Endothelial cell of umbilical vein (primary cell): ENCODE measurements at regions not wholly inside any gene's neighbourhood (a gene's known extent, or its start where the extent isn't known, plus 50 kb on each side); places are given as distances from the start of the nearest gene placed in this dataset.

Source experiments
- BruUV-seq: library from RNA; stranded (reverse); fragments of 400-500 nt; replicated peaks from 2 replicates; lab custom pipeline; 2021; lab: Mats Ljungman, UMichigan
- CTCF ChIA-PET: fragments of 300-600, 350-600 bp; sonication (Branson Sonifier 250); formaldehyde crosslinking; loops from one replicate; lab custom pipeline; 2021; ENCODE audit warnings: antibody characterized with exemption, inconsistent platforms; lab: Charles Lee
- POLR2A ChIA-PET: fragments of 300-600, 350-600 bp; sonication (Branson Sonifier 250); formaldehyde crosslinking; loops from one replicate; lab custom pipeline; 2021; ENCODE audit warnings: antibody characterized with exemption, inconsistent platforms; lab: Charles Lee
- DNase-seq: peaks from one replicate; pipeline ENCODE4 v3.0.0-alpha.2; 2011; ENCODE audit warnings: low read depth, low spot score
- FAIRE-seq: peaks from 2 replicates; lab custom pipeline; 2011; peaks lifted over from hg19 to GRCh38; lab: Jason Lieb, UNC
- H2AFZ ChIP-seq: 2 replicates; pipeline ENCODE4 v1.6.0; 2012; ENCODE audit warnings: low read depth, low read length, control low read depth, inconsistent platforms
- H3K27ac ChIP-seq: 2 replicates; pipeline ENCODE4 v1.5.1; 2011; ENCODE audit warnings: low read depth, mild to moderate bottlenecking, control low read depth, low read length, moderate library complexity; ENCODE audit not compliant: insufficient read depth
- H3K27me3 ChIP-seq, 2 experiments: 2 replicates each; pipeline versions ENCODE4 v1.6.0 to v1.6.1; 2011; ENCODE audit warnings: low read length in 2 of 2, mixed read lengths in 1 of 2; ENCODE audit not compliant: control insufficient read depth in 2 of 2, insufficient read depth in 2 of 2
- H3K36me3 ChIP-seq, 2 experiments: 2 replicates in 1 of 2; 3 replicates in 1 of 2; pipeline ENCODE4 v1.5.1; 2011; ENCODE audit warnings: low read length in 2 of 2, mild to moderate bottlenecking in 1 of 2, moderate library complexity in 1 of 2; ENCODE audit not compliant: control insufficient read depth in 2 of 2, insufficient read depth in 2 of 2; ENCODE audit errors: extremely low read depth in 1 of 2
- H3K4me1 ChIP-seq: 3 replicates; pipeline ENCODE4 v1.5.1; 2011; ENCODE audit warnings: mild to moderate bottlenecking, low read length; ENCODE audit not compliant: control insufficient read depth, insufficient read depth; ENCODE audit errors: extremely low read depth
- H3K4me2 ChIP-seq: 2 replicates; pipeline ENCODE4 v1.6.1; 2011; ENCODE audit warnings: low read length, control low read depth, mixed read lengths; ENCODE audit not compliant: insufficient read depth
- H3K4me3 ChIP-seq, 3 experiments: fragments of 200-600 bp in 1 of 3; sonication (generic), shearing (Covaris generic) in 1 of 3; replicated peaks in 1 of 3; 2 replicates each; pipeline ENCODE4 v1.5.1; 2011 to 2016; ENCODE audit warnings: control low read depth in 3 of 3, low read length in 3 of 3, mild to moderate bottlenecking in 2 of 3, inconsistent platforms in 1 of 3, low read depth in 1 of 3, moderate library complexity in 1 of 3; ENCODE audit not compliant: insufficient read depth in 1 of 3
- H3K79me2 ChIP-seq: 2 replicates; pipeline ENCODE4 v1.6.0; 2012; ENCODE audit warnings: low read length, inconsistent platforms; ENCODE audit not compliant: control insufficient read depth, insufficient read depth
- H3K9ac ChIP-seq: replicated peaks from 2 replicates; pipeline ENCODE3; 2011; ENCODE audit warnings: low read length, control low read depth; ENCODE audit not compliant: insufficient read depth; ENCODE audit errors: extremely low read depth
- H3K9me1 ChIP-seq: replicated peaks from 3 replicates; pipeline ENCODE4 v1.6.0; 2011; ENCODE audit warnings: mild to moderate bottlenecking, low read length; ENCODE audit not compliant: control insufficient read depth, insufficient read depth; ENCODE audit errors: extremely low read depth
- H3K9me3 ChIP-seq: replicated peaks from 2 replicates; pipeline ENCODE4 v1.5.1; 2012; ENCODE audit warnings: low read length, inconsistent platforms; ENCODE audit not compliant: control insufficient read depth, insufficient read depth
- H4K20me1 ChIP-seq: replicated peaks from 2 replicates; pipeline ENCODE3; 2011; ENCODE audit warnings: mild to moderate bottlenecking, low read length; ENCODE audit not compliant: control insufficient read depth, insufficient read depth; ENCODE audit errors: extremely low read depth
- EZH2 ChIP-seq: IDR thresholded peaks from 2 replicates; pipeline ENCODE4 v1.6.1; 2012; ENCODE audit warnings: borderline replicate concordance, low read depth, mild to moderate bottlenecking, moderate library complexity, low read length, inconsistent platforms; ENCODE audit not compliant: severe bottlenecking
- FOS ChIP-seq: IDR thresholded peaks from 2 replicates; pipeline ENCODE4 v1.6.1; 2011; ENCODE audit warnings: mild to moderate bottlenecking, low read length, moderate library complexity, borderline replicate concordance; ENCODE audit not compliant: insufficient read depth
- GATA2 ChIP-seq: IDR thresholded peaks from 2 replicates; pipeline ENCODE4 v1.7.0; 2011; ENCODE audit warnings: low read depth, mild to moderate bottlenecking, moderate library complexity, mixed read lengths, low read length; ENCODE audit not compliant: insufficient read length, insufficient read depth
- JUN ChIP-seq: IDR thresholded peaks from 2 replicates; pipeline ENCODE4 v1.6.1; 2011; ENCODE audit warnings: borderline replicate concordance, low read depth; ENCODE audit not compliant: insufficient read length, insufficient read depth
- MYC ChIP-seq: IDR thresholded peaks from one replicate; pipeline ENCODE4 v1.6.1; 2011; ENCODE audit warnings: mild to moderate bottlenecking, low read depth, low read length
- POLR2A ChIP-seq: IDR thresholded peaks from 2 replicates; pipeline ENCODE4 v1.6.1; 2012; ENCODE audit warnings: low read depth, mild to moderate bottlenecking, control low read depth, low read length
- POLR2AphosphoS5 ChIP-seq: IDR thresholded peaks from 2 replicates; pipeline ENCODE4 v1.6.1; 2012; ENCODE audit warnings: low read depth, mild to moderate bottlenecking, control low read depth, low read length, moderate library complexity; ENCODE audit not compliant: insufficient read depth
- dilution Hi-C: fragments of 300-500 bp; cut with MboI; formaldehyde crosslinking; loops from one replicate; pipeline ENCODE4 v1.15.0; 2019; ENCODE audit warnings: low sequenced_read_pairs; ENCODE audit not compliant: extremely low pct_ligation_motif_present
- intact Hi-C: fragments of 100-400 bp; cut with micrococcal nuclease; formaldehyde crosslinking; loops from one replicate; pipeline ENCODE4 v1.10.0; 2022
- TF ChIP-seq, protein P1 (sequence below): IDR thresholded peaks from 2 replicates; pipeline ENCODE4 v1.6.1; 2011; ENCODE audit not compliant: insufficient read depth, insufficient read length
- TF ChIP-seq, protein P2 (sequence below), 2 donors: IDR thresholded peaks; 1 replicate in 1 of 2; 2 replicates in 1 of 2; pipeline ENCODE4 v1.5.1; 2011; ENCODE audit warnings: low read length in 2 of 2, mild to moderate bottlenecking in 2 of 2, moderate library complexity in 2 of 2, control low read depth in 1 of 2, inconsistent platforms in 1 of 2, low read depth in 1 of 2; ENCODE audit not compliant: insufficient read depth in 1 of 2; ENCODE audit errors: extremely low read depth in 1 of 2

DNA sequence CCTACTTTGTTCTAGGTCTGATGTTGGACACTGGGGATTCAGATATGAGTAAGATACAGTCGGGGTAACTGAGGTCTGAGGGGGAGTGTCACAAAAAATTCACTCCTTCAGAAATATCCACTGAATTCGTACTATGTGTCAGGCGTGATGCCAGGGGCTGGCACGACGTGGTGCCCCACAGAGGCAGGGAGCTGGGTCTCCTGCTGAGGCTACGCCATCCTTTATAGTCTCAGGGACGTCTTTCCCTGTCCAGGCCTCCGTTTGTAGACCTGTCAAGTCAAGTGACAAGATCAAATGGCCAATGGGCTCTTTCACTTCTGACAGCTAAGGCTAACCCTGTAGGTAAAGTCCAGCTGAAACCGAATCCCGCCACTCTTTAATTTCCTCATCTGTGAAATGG lies 118.8 kb upstream of the SMIM23 start:
- ChIA-PET POLR2A (no interaction called here), CTCF (interaction anchor here (1.2 to 3.4 kb wide), 2 partner anchors 14 to 19 kb away, joined by 4 to 24 read pairs; no protein-coding TSS in a partner anchor)
- TF ChIP-seq GATA2: no peak
- TF ChIP-seq, protein P1, sequence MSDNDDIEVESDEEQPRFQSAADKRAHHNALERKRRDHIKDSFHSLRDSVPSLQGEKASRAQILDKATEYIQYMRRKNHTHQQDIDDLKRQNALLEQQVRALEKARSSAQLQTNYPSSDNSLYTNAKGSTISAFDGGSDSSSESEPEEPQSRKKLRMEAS: no peak
- TF ChIP-seq POLR2A: no peak
- no peak for TF ChIP-seq EZH2
- no peak for TF ChIP-seq FOS
- no peak for TF ChIP-seq POLR2AphosphoS5
- TF ChIP-seq, protein P2, sequence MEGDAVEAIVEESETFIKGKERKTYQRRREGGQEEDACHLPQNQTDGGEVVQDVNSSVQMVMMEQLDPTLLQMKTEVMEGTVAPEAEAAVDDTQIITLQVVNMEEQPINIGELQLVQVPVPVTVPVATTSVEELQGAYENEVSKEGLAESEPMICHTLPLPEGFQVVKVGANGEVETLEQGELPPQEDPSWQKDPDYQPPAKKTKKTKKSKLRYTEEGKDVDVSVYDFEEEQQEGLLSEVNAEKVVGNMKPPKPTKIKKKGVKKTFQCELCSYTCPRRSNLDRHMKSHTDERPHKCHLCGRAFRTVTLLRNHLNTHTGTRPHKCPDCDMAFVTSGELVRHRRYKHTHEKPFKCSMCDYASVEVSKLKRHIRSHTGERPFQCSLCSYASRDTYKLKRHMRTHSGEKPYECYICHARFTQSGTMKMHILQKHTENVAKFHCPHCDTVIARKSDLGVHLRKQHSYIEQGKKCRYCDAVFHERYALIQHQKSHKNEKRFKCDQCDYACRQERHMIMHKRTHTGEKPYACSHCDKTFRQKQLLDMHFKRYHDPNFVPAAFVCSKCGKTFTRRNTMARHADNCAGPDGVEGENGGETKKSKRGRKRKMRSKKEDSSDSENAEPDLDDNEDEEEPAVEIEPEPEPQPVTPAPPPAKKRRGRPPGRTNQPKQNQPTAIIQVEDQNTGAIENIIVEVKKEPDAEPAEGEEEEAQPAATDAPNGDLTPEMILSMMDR (IDR thresholded peaks at IDR 0.05; ENCODE audit: extremely low read depth in 1 of 2, insufficient read depth in 1 of 2, low read depth in 1 of 2, low read length in 2 of 2): no peak
- TF ChIP-seq JUN: no peak
- TF ChIP-seq MYC: no peak
- BruUV-seq: no TSS peak
- no peak overlapping the region for H3K27ac ChIP-seq
- H3K79me2 ChIP-seq: no peaks in the 10 kb centered on the region
- H3K4me2 ChIP-seq: no peak overlapping the region
- no peaks in the 10 kb centered on the region for H3K9me3 ChIP-seq
- intact Hi-C loops: loop anchor here (1.0 to 5.0 kb wide), 4 partner anchors 20 to 250 kb away; partner anchors contain the start of gene FGF18
- H3K4me1 ChIP-seq: peaks cover 12% of the 10 kb centered on the region
- H3K36me3 ChIP-seq: no peaks in the 10 kb centered on the region
- no peak overlapping the region for H2AFZ ChIP-seq
- no peak overlapping the region for H3K9ac ChIP-seq
- dilution Hi-C loops: no loop called here
- no peaks in the 10 kb centered on the region for H3K27me3 ChIP-seq
- no peak for FAIRE-seq
- H4K20me1 ChIP-seq: no peaks in the 10 kb centered on the region
- H3K9me1 ChIP-seq: no peaks in the 10 kb centered on the region
- no peak for DNase-seq
- H3K4me3 ChIP-seq: no peak overlapping the region
